DLD1 (cell line): ENCODE measurements at regions not wholly inside any gene's neighbourhood (a gene's known extent, or its start where the extent isn't known, plus 50 kb on each side); places are given as distances from the start of the nearest gene placed in this dataset.

ENCODE experiments used
- in situ Hi-C: cut with HindIII; loops from 2 replicates; pipeline ENCODE4 v1.10.0; 2017; ENCODE audit warnings: low sequenced_read_pairs

GRCh38 chr1:163406772-163407171 is 85.0 kb downstream of the NUF2 start:
- in situ Hi-C loops, result no loop called here

GRCh38 chr1:163408262-163408661 is 86.5 kb downstream of the NUF2 start:
- in situ Hi-C loops, result no loop called here

- in situ Hi-C loops, result no loop called here
Measured at GRCh38 chr1:163410073-163410999, 88.6 kb downstream of the NUF2 start.

- in situ Hi-C loops, result no loop called here
Measured at GRCh38 chr1:163412221-163412620, 90.5 kb downstream of the NUF2 start.

GRCh38 chr1:163414778-163415177 is 93.0 kb downstream of the NUF2 start:
- in situ Hi-C loops, result no loop called here

GRCh38 chr1:163421701-163422100 is 99.9 kb downstream of the NUF2 start:
- in situ Hi-C loops, result no loop called here

GRCh38 chr1:163422738-163423404 is 101.1 kb downstream of the NUF2 start:
- in situ Hi-C loops, result no loop called here

- in situ Hi-C loops, result no loop called here
Measured at GRCh38 chr1:163426505-163427251, 104.9 kb downstream of the NUF2 start.

- in situ Hi-C loops, result no loop called here
Measured at GRCh38 chr1:163427279-163427678, 105.5 kb downstream of the NUF2 start.

GRCh38 chr1:163436140-163436812 is 114.5 kb downstream of the NUF2 start:
- in situ Hi-C loops, result no loop called here

- in situ Hi-C loops, result no loop called here
Measured at GRCh38 chr1:163439471-163439870, 117.7 kb downstream of the NUF2 start.

GRCh38 chr1:163440090-163440489 is 118.3 kb downstream of the NUF2 start:
- in situ Hi-C loops, result no loop called here

GRCh38 chr1:163442231-163442879 is 120.6 kb downstream of the NUF2 start:
- in situ Hi-C loops, result no loop called here

GRCh38 chr1:163442895-163443294 is 121.1 kb downstream of the NUF2 start:
- in situ Hi-C loops, result no loop called here

- in situ Hi-C loops, result no loop called here
Measured at GRCh38 chr1:163443863-163444262, 122.1 kb downstream of the NUF2 start.

GRCh38 chr1:163444665-163445064 is 122.9 kb downstream of the NUF2 start:
- in situ Hi-C loops, result no loop called here

GRCh38 chr1:163450986-163451385 is 129.2 kb downstream of the NUF2 start:
- in situ Hi-C loops, result no loop called here

- in situ Hi-C loops, result no loop called here
Measured at GRCh38 chr1:163459539-163459938, 137.8 kb downstream of the NUF2 start.

- in situ Hi-C loops, result no loop called here
Measured at GRCh38 chr1:163467289-163467688, 145.5 kb downstream of the NUF2 start.
